Psoas muscle (tissue), 7 donors: ENCODE measurements at regions not wholly inside any gene's neighbourhood (a gene's known extent, or its start where the extent isn't known, plus 50 kb on each side); places are given as distances from the start of the nearest gene placed in this dataset.
"Not testable (repeated sequence)": the region's sequence is repeated elsewhere in the genome, so short reads cannot be mapped to it uniquely, and the experiment has no call there.

ENCODE experiments used
- ATAC-seq, 4 donors: fragments of 200-7000 bp; cut with Tn5 transposase; one replicate each; pipeline ENCODE4 v1.9.1; 2020; ENCODE audit warnings: moderate library complexity in 3 of 4, mild to moderate bottlenecking in 2 of 4
- DNase-seq, 2 donors: peaks; one replicate each; pipeline ENCODE4 v3.0.0-alpha.2; 2020
- H3K27ac ChIP-seq: fragments of 200-600 bp; one replicate; pipeline ENCODE4 v1.8.0; 2022
- H3K27me3 ChIP-seq, 3 donors: fragments of 200-600 bp in 1 of 3; one replicate each; pipeline versions ENCODE4 v1.6.1 to v1.8.0; 2013 to 2022; ENCODE audit warnings: low read length in 2 of 3, mild to moderate bottlenecking in 2 of 3, moderate library complexity in 1 of 3; ENCODE audit not compliant: insufficient read depth in 3 of 3
- H3K36me3 ChIP-seq, 2 donors: fragments of 200-600 bp in 1 of 2; one replicate each; pipeline versions ENCODE4 v1.6.1 to v1.8.0; 2013 to 2022; ENCODE audit warnings: low read depth in 1 of 2, mild to moderate bottlenecking in 1 of 2, moderate library complexity in 1 of 2; ENCODE audit not compliant: insufficient read depth in 1 of 2
- H3K4me1 ChIP-seq: fragments of 200-600 bp; one replicate; pipeline ENCODE4 v1.8.0; 2022
- H3K4me3 ChIP-seq: fragments of 200-600 bp; one replicate; pipeline ENCODE4 v1.8.0; 2022; ENCODE audit warnings: mild to moderate bottlenecking
- H3K9me3 ChIP-seq: fragments of 200-600 bp; one replicate; pipeline ENCODE4 v1.8.0; 2022
- WGBS, 3 donors: extraction: QIAGEN DNeasy Blood & Tissue Kit; methylation state at CpG; one replicate each; pipeline versions ENCODE4 v1.1.6 to v1.1.7; 2013; 5-methylcytosine and 5-hydroxymethylcytosine counted together
- intact Hi-C, 2 donors: fragments of 100-400 bp; cut with DNase I; formaldehyde crosslinking; loops; one replicate each; pipeline versions ENCODE4 v1.11.0 to v1.14.2; 2022
- TF ChIP-seq, protein P1 (sequence below): fragments of 200-600 bp; IDR thresholded peaks from one replicate; pipeline ENCODE4 v1.8.0; 2022; ENCODE audit warnings: antibody characterized with exemption
- donor health status: healthy with polysubstance abuse.
- donor health status: DM: no; HTN: no; CAD: no; lungs with moderate emphysema.
- donor health status: Bipolar disorder and iron deficiency.
- donor health status: healthy.
- donor health status: DM: yes; HTN: yes; CAD: no.
- donor health status: DM: no; HTN: no; CAD: no.
- donor health status: DM: yes; HTN: yes; CAD: no.

DNA sequence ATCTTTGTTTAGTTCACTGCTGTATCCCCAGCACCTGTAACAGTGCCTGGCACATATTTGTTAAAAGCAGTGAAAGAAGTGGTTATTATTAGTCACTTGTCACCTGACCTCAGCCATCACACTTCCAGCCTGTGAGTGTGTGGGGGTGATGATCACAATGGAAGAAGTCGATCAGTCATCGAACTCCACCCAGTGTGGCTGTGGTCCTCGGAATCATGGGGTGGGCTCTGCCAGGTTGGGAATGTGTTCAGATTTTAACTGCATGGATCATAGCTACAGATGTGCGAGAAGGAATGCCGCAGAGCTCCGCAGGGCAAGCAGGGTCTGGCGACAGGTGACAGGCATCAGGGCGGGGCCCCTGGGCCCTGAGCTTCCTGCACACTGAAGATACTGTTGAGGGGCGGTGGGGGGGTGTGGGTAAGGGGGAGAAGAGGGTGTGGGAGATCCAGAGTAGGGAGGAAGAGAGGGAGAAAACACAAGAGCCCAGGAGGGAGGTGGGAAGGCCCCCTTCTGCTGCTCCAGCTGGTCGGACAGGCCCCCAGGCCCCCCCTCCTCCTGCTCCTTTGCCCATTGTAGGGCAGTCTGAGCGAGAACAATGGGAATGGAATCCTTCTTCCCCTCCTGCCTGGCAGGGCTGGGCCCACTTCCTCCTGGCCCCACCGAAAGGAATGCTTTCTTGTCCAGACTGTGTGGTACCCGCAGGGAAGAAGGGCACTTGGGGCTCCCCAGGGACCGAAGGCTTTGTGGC is 89.6 kb downstream of the SPRY4 start:
- WGBS, 3 donors = 36 to 40% (median 39%) methylated on average over 11 to 14 of the region's 14 CpGs

DNA sequence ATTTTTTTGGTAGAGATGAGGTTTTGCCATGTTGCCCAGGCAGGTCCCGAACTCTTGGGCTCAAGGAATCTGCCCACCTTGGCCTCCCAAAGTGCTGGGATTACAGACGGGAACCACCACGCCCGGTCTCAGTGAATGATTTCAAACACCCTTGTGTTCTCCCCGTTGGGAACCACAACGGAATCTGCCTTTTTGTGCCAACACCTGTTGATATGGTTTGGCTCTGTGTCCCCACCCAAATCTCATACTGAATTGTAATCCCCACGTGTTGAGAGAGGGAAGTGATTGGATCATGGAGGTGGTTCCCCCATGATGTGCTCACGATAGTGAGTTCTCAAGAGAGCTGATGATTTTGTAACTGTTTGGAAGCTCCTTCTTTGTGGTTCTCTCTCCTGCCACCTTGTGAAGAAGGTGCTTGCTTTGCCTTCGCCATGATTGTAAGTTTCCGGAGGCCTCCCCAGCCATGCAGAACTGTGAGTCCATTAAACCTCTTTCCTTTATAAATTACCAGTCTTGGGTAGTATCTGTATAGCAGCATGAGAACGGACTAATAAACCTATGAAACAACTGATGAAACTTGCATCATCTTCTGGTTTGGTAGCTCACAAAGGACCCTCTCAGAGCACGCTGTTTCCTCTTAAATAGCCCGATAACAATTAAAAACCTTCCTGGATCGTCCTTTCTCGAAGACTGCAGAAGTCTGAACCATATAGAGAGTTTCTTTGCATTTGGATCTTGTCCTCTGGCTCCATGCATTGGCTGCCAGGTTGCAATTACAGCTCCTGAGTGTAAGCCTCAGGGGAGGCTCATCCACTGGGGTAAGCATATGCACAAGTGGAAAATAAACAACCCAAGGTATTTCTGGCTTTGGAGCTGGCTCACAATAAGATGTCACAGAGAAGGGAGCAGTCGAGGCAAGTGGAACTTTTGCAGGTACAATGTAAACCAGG is 91.5 kb downstream of the SPRY4 start:
- ATAC-seq = no peak
- TF ChIP-seq, protein P1, sequence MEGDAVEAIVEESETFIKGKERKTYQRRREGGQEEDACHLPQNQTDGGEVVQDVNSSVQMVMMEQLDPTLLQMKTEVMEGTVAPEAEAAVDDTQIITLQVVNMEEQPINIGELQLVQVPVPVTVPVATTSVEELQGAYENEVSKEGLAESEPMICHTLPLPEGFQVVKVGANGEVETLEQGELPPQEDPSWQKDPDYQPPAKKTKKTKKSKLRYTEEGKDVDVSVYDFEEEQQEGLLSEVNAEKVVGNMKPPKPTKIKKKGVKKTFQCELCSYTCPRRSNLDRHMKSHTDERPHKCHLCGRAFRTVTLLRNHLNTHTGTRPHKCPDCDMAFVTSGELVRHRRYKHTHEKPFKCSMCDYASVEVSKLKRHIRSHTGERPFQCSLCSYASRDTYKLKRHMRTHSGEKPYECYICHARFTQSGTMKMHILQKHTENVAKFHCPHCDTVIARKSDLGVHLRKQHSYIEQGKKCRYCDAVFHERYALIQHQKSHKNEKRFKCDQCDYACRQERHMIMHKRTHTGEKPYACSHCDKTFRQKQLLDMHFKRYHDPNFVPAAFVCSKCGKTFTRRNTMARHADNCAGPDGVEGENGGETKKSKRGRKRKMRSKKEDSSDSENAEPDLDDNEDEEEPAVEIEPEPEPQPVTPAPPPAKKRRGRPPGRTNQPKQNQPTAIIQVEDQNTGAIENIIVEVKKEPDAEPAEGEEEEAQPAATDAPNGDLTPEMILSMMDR = no peak
- intact Hi-C loops = no loop called here
- 66 to 71% (median 69%) methylated on average over 16 of the region's 16 CpGs for WGBS, 3 donors
- Histone ChIP-seq H3K4me1 (no peaks in the 10 kb centered on the region), H3K27ac (no peak overlapping the region), H3K27me3 (peaks cover 0 to 5% (median 2%) of the 10 kb centered on the region in 3 donors), H3K36me3 (no peaks in the 10 kb centered on the region), H3K9me3 (no peaks in the 10 kb centered on the region), H3K4me3 (no peak overlapping the region)
- DNase-seq = no peak

More for the DNA sequence above, 89.6 kb downstream of the SPRY4 start:
- intact Hi-C loops = no loop called here
- Histone ChIP-seq H3K9me3 (no peaks in the 10 kb centered on the region), H3K36me3 (no peaks in the 10 kb centered on the region), H3K27ac (no peak overlapping the region), H3K4me3 (no peak overlapping the region), H3K27me3 (peaks cover 0 to 5% (median 2%) of the 10 kb centered on the region in 3 donors), H3K4me1 (no peaks in the 10 kb centered on the region)
- ATAC-seq (no peak), DNase-seq (no peak)
- TF ChIP-seq, protein P1 = no peak

DNA sequence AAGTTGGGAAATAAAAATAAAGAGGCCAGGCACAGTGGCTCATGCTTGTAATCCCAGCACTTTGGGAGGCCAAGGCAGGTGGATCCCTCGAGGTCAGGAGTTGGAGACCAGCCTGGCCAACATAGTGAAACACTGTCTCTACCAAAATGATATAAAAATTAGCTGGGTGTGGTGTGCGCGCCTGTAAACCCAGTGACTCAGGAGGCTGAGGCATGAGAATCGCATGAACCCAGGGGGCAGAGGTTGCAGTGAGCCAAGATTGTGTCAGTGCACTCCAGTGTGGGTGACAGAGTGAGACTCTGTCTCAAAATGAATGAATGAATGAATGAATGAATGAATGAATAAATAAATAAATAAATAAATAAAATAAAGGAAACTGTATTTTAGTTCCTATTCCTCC is 93.9 kb downstream of the SPRY4 start:
- H3K9me3 ChIP-seq, H3K27ac ChIP-seq, intact Hi-C loops, H3K4me1 ChIP-seq, DNase-seq, ATAC-seq, H3K4me3 ChIP-seq, H3K36me3 ChIP-seq, H3K27me3 ChIP-seq: not testable (repeated sequence)
- 79 to 85% (median 85%) methylated on average over 4 of the region's 4 CpGs for WGBS, 3 donors

DNA sequence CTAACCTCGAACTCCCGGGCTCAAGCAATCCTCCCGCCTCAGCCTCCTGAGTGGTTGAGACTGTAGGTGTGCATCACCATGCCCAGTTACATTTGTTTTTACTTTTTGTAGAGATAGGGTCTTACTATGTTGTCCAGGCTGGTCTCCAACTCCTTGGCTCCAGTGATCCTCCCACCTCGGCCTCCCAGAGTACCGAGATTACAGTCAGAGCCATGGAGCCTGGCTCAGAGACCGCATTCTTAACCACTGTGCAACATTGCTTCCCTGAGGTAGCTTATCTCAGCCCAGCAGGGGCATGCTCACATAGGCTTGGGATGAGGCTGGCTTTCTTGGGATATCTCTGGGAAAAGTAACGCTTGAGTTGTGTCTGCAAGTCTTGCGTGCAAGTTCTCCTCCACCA is 99.7 kb downstream of the SPRY4 start:
- Histone ChIP-seq H3K9me3 (no peaks in the 10 kb centered on the region), H3K4me1 (no peaks in the 10 kb centered on the region), H3K27ac (no peak overlapping the region), H3K36me3 (no peaks in the 10 kb centered on the region), H3K4me3 (no peak overlapping the region), H3K27me3 (no peaks in the 10 kb centered on the region)
- DNase-seq (no peak), ATAC-seq (no peak)
- intact Hi-C loops = no loop called here
- TF ChIP-seq, protein P1 = no peak
- WGBS, 3 donors = 96 to 98% (median 97%) methylated on average over 8 of the region's 8 CpGs
